Skeletal muscle tissue (tissue), 3 donors: ENCODE measurements at regions not wholly inside any gene's neighbourhood (a gene's known extent, or its start where the extent isn't known, plus 50 kb on each side); places are given as distances from the start of the nearest gene placed in this dataset.

Experiments
- H3K27ac ChIP-seq: one replicate; pipeline ENCODE4 v1.7.0; 2013; ENCODE audit warnings: mild to moderate bottlenecking, low read depth, low read length, inconsistent platforms
- H3K27me3 ChIP-seq, 3 donors: one replicate each; pipeline ENCODE4 v1.7.0; 2013; ENCODE audit warnings: low read length in 3 of 3; ENCODE audit not compliant: control insufficient read depth in 3 of 3, insufficient read depth in 3 of 3
- H3K36me3 ChIP-seq, 3 donors: one replicate each; pipeline ENCODE4 v1.7.0; 2013; ENCODE audit warnings: low read length in 3 of 3; ENCODE audit not compliant: control insufficient read depth in 3 of 3, insufficient read depth in 3 of 3
- H3K4me1 ChIP-seq, 3 donors: one replicate each; pipeline ENCODE4 v1.7.0; 2013; ENCODE audit warnings: low read length in 3 of 3, mild to moderate bottlenecking in 3 of 3; ENCODE audit not compliant: control insufficient read depth in 3 of 3, insufficient read depth in 3 of 3
- H3K4me3 ChIP-seq, 3 donors: one replicate each; pipeline ENCODE4 v1.7.0; 2013; ENCODE audit warnings: low read length in 3 of 3
- H3K9ac ChIP-seq, 3 donors: one replicate each; pipeline ENCODE4 v1.7.0; 2013; ENCODE audit warnings: low read length in 3 of 3, mild to moderate bottlenecking in 3 of 3, moderate library complexity in 2 of 3, low read depth in 1 of 3
- H3K9me3 ChIP-seq, 3 donors: one replicate each; pipeline ENCODE4 v1.7.0; 2013; ENCODE audit warnings: low read length in 3 of 3; ENCODE audit not compliant: control insufficient read depth in 3 of 3
- donor health status: Osteomylitis.

DNA sequence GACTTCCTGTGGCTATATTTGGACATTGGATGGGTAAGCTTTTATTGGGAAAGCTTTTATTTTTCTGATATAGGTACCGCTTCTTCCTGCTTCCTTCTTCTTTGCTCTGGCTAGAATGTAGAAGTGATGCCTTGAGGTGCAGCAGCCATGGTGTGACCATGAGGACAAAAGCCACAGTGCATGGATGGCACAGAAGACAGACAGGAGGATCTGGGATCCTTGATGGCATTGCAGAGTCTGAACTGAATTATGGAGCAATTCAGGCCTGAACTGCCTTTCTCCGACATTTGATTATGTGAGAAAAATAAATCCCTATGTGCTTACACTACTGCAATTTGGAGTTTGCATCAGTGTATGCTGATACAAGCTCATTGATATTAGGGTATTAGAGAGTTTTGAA lies 191.3 kb upstream of the CRY1 start:
- H3K27me3 ChIP-seq, result no peaks in the 10 kb centered on the region
- H3K4me1 ChIP-seq, result no peaks in the 10 kb centered on the region
- no peak overlapping the region for H3K9ac ChIP-seq
- no peak overlapping the region for H3K4me3 ChIP-seq
- H3K9me3 ChIP-seq, result peaks cover 0 to 5% (median 2%) of the 10 kb centered on the region in 3 donors
- no peaks in the 10 kb centered on the region for H3K36me3 ChIP-seq
- no peak overlapping the region for H3K27ac ChIP-seq

DNA sequence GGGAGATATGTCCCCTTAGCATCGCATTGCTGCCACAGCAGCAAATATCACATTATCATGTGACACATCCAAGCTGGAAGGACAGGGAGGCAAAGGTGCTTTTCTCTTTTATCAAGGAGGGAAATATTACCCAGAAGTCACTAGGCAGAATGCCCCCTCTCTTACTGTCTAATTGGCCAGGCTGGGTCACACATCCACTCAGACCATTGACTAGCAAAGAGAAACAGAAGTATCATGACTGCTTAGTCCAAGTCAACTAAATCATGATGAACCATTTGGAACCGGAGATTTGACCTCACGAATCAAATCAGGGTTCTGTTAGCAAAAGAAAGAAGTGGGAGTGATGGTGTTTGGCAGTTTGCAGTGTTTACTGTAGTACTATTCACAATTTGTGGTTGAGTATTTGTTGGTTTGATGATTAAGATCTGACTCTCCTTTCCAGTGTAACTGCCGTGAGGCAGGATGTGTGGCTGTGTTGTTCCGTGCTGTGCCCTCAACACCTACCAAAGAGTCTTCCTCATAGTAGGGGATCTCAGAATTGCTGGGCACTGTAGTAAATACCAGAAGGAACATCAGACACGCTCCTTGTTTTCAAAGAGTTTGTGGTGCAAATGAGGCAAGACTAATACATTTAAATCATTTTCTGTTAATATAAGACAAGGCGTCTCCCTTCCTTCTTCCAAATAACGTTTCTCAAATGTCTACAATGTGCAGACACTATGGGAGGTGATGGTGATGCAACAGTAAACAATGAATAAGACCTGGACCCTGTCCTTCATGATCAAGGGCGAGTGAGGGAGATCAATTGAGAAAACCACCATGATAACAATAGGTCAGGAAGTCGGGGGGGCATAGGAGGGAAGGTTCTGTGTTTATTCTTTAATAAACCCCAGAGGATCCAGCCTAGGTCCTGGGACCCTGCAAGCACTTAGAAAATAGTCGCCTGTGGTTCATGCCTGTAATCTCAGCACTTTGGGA lies 194.4 kb upstream of the CRY1 start:
- Histone ChIP-seq H3K27me3 (no peaks in the 10 kb centered on the region), H3K4me3 (no peak overlapping the region), H3K27ac (no peak overlapping the region), H3K9ac (no peak overlapping the region), H3K9me3 (peaks cover 0 to 5% (median 2%) of the 10 kb centered on the region in 3 donors), H3K36me3 (no peaks in the 10 kb centered on the region), H3K4me1 (no peaks in the 10 kb centered on the region)

DNA sequence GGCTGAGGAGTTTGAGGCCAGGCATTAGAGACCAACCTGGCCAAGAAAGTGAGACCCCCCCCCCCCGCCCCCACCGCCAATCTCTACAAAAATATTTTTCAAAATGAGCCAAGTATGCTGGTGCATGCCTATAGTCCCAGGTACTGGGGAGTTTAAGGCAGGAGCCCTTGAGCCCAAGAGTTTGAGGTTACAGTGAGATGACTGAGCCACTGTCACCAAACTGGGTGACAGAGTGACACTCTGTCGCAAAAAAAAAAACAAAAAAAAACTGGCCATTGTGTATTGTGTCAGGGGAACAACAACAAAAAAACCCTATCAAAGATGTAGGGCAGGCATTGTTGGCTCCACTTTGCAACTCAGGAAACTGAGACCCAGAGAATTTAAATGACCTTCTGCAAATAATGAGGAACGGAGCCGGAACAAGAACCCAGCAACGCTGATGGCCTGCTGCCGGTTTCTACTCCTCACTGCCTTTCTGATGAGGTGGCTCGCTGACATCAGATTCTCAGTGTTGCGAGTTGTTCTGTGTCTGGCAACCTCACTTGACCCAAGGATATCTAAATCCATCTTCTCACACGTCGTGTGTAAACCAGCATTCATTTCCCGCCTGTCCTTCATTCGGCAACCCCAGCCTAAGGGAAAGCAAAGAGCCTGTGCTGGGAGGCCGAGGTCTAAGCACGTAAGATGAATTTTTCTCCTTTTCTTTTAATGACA lies 195.2 kb upstream of the CRY1 start:
- Histone ChIP-seq H3K36me3 (no peaks in the 10 kb centered on the region), H3K4me1 (no peaks in the 10 kb centered on the region), H3K27ac (no peak overlapping the region), H3K4me3 (no peak overlapping the region), H3K9me3 (peaks cover 0 to 5% (median 2%) of the 10 kb centered on the region in 3 donors), H3K27me3 (no peaks in the 10 kb centered on the region), H3K9ac (no peak overlapping the region)

DNA sequence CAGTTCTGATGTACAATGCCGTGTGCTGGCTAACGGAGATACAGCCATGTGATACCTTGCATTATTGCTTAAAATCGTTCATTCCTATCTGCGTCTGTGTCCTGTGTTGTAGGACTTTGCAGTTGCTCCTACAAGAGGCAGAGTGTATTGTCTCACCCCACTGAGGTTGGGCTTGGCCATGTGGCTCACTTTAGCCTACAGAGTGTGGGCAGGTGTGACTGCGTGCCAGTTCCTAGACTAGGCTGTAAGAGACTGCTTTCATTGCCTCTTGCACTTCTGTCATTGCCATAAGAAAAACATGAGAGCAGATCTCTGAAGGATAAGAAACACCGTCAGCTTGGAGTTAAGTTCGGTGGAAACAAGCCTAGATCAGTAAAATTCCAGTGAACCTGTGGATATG lies 197.7 kb upstream of the CRY1 start:
- Histone ChIP-seq H3K9ac (no peak overlapping the region), H3K9me3 (no peaks in the 10 kb centered on the region), H3K4me1 (no peaks in the 10 kb centered on the region), H3K27ac (no peak overlapping the region), H3K36me3 (no peaks in the 10 kb centered on the region), H3K4me3 (no peak overlapping the region), H3K27me3 (no peaks in the 10 kb centered on the region)

DNA sequence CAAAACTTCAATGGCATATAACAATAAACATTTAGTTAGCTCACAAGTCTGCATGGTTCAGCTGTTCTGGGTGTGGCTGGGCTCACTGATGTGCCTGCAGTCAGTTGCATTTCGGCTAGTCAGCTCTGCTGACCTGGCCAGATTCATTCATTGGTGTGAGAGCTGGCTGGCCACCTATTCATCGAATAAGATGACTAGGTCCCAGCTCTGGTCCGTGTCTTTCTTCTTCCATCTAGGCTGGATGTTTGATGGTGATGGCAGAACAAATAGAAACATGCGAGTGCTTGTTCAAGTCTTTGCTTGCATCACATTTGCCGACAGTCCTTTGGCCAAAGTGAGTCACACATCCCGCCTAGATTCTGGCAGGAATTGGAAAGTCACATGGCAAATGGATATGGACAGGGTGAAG lies 203.3 kb upstream of the CRY1 start:
- no peak overlapping the region for H3K27ac ChIP-seq
- no peaks in the 10 kb centered on the region for H3K4me1 ChIP-seq
- H3K9me3 ChIP-seq, result no peaks in the 10 kb centered on the region
- no peak overlapping the region for H3K4me3 ChIP-seq
- no peaks in the 10 kb centered on the region for H3K36me3 ChIP-seq
- no peak overlapping the region for H3K9ac ChIP-seq
- H3K27me3 ChIP-seq, result no peaks in the 10 kb centered on the region

DNA sequence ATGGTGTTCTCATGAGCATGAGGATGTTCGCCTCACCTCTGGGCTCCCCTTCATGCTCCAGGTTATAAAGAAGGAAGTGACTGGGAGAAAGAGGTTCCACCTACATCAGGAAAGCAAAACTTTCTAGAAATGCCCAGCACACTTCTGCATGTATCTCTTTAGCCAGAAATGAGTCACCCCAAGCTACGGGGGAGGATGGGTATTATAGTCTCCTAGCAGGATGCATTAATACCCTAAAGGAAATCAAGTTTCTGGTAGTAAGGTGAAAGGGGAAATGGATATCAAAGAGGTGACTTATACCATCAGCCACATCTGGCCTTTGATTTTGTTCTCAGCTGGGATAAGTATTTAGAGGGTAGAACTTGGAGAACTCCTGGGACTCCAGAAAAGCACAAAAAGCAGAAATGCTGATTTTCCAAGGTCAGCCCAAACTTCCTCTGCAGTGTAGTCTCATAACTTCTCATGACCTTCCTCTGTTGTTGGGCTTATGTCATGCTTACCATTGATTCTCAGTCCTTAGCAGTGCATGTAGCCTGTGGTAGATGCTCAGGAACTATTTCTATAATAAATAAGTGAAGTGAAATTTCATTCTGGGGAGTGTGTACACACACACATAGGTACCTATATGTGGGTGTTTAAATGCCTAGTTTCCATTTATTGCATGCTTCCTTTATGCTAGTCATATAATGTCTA lies 209.4 kb upstream of the CRY1 start:
- Histone ChIP-seq H3K27me3 (no peaks in the 10 kb centered on the region), H3K9ac (no peak overlapping the region), H3K4me1 (no peaks in the 10 kb centered on the region), H3K9me3 (no peaks in the 10 kb centered on the region), H3K4me3 (no peak overlapping the region), H3K27ac (no peak overlapping the region), H3K36me3 (no peaks in the 10 kb centered on the region)

DNA sequence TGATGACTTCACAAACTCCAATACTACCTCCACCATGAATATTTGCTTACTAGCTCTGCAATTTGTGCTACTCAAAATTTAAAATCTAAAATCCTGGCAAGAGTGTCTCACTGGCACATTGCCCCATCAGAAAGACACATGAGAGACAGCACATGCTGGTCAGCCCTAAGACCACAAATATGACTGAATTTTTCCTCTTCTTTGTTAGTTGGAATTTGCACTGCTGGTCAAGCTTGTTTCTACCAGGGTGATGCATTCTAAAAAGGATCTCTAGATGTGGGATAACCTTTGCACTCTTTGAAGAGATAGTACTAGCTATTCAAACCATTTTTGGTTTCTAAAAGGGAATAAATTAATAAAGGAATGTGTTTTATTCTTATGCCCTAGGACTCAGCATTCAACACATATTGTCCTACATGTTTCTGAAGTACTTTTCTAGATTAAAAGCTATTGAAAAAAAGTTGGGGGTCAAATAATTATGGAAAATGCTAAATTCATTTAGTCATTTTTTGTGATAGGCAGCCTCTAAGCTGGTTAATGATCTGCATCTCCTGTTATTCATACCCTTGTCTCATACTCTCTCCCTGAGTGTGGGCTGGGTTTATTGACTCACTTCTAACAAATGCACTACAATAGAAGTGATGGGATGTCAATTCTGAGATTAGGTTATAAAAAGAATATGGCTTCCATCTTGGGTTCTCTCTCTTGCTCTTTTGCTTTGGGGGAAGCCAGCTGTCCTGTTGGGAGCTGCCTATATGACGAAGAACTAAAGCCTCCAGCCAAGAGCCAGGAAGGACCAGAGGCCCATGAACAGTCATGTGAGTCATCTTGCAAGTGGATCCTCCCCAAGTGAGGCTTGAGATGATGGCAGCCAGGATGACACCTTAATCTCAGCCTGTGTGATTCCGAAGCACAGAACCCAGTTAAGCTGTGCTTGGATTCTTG lies 211.5 kb upstream of the CRY1 start:
- Histone ChIP-seq H3K4me3 (no peak overlapping the region), H3K36me3 (no peaks in the 10 kb centered on the region), H3K9ac (no peak overlapping the region), H3K27me3 (peaks cover 0 to 3% (median 3%) of the 10 kb centered on the region in 3 donors), H3K4me1 (no peaks in the 10 kb centered on the region), H3K27ac (no peak overlapping the region), H3K9me3 (peaks cover 0 to 2% (median 0%) of the 10 kb centered on the region in 3 donors)

DNA sequence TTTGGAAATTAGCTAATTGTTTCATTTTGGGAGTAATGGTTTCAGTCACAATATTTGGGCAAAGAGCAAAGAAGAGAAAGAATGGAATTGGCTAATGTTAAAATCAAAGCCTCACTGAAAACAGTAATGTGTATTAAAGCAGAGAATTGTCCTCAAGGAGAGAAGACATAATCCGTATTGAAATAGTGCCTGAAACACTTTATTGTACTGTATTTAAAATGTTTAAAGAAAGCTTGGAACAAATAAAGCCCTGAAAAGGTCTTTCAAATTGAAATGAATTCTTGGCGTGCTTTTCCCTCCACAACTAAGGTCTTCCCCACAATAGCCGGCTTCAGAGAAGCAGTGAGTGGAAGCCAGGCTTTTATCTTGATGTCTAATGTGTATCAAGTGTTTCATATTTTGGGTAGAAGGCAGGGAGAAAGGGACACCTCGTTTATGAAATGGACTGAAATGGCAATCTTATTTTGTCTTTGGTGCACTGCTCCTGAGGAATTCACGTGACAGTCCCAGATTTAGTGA lies 212.9 kb upstream of the CRY1 start:
- no peak overlapping the region for H3K4me3 ChIP-seq
- H3K9ac ChIP-seq, result no peak overlapping the region
- no peaks in the 10 kb centered on the region for H3K4me1 ChIP-seq
- H3K36me3 ChIP-seq, result no peaks in the 10 kb centered on the region
- H3K27me3 ChIP-seq, result peaks cover 0 to 3% (median 3%) of the 10 kb centered on the region in 3 donors
- no peak overlapping the region for H3K27ac ChIP-seq
- H3K9me3 ChIP-seq, result peaks cover 0 to 2% (median 0%) of the 10 kb centered on the region in 3 donors

DNA sequence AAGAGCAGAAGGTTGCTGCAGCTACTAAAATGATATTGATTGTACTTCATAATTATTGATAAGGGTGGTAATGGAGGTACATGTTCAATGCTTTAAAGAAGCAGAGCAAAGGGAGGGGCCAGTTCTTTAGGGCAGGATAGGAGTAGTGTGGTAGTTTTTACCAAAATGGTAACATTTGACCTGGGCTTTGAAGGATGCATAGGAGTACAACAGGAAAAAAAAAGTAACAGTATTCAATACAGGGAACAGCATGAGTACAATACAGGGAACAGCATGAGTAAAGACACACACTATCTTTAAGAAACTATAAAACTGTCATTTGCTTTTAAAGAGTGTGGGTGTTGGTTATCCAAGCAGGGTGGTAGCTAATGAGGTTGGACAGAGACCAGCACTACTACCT lies 215.0 kb upstream of the CRY1 start:
- Histone ChIP-seq H3K4me1 (no peaks in the 10 kb centered on the region), H3K9ac (no peak overlapping the region), H3K9me3 (peaks cover 0 to 2% (median 0%) of the 10 kb centered on the region in 3 donors), H3K27me3 (peaks cover 0 to 6% (median 3%) of the 10 kb centered on the region in 3 donors), H3K36me3 (no peaks in the 10 kb centered on the region), H3K4me3 (no peak overlapping the region), H3K27ac (no peak overlapping the region)
